Tibial nerve (tissue), 4 donors: ENCODE measurements at regions not wholly inside any gene's neighbourhood (a gene's known extent, or its start where the extent isn't known, plus 50 kb on each side); places are given as distances from the start of the nearest gene placed in this dataset.

Source experiments
- DNase-seq, 2 donors: peaks; one replicate each; pipeline ENCODE4 v3.0.0-alpha.2; 2019; ENCODE audit warnings: low spot score in 2 of 2
- H3K27ac ChIP-seq, 4 donors: fragments of 200-600 bp; sonication (generic) in 3 of 4; one replicate each; pipeline ENCODE4 v1.5.1; 2017 to 2019; ENCODE audit warnings: mild to moderate bottlenecking in 1 of 4
- H3K27me3 ChIP-seq, 2 donors: fragments of 200-600 bp; sonication (generic) in 1 of 2; one replicate each; pipeline versions ENCODE4 v1.5.1 to v1.6.0; 2017 to 2019
- H3K36me3 ChIP-seq, 3 donors: fragments of 200-600 bp; sonication (generic); one replicate each; pipeline ENCODE4 v1.5.1; 2018 to 2019
- H3K4me1 ChIP-seq, 4 donors: fragments of 200-600 bp; sonication (generic) in 3 of 4; one replicate each; pipeline ENCODE4 v1.5.1; 2017 to 2019
- H3K4me3 ChIP-seq, 4 donors: fragments of 200-600 bp; sonication (generic) in 3 of 4; one replicate each; pipeline ENCODE4 v1.5.1; 2017 to 2019; ENCODE audit warnings: mild to moderate bottlenecking in 1 of 4, moderate library complexity in 1 of 4
- H3K9me3 ChIP-seq, 4 donors: fragments of 200-600 bp; sonication (generic) in 3 of 4; one replicate each; pipeline ENCODE4 v1.5.1; 2017 to 2019
- EP300 ChIP-seq, 2 donors: sonication (generic); formaldehyde crosslinking; IDR thresholded peaks; one replicate each; pipeline ENCODE4 v1.6.1; 2017; ENCODE audit warnings: antibody characterized with exemption in 2 of 2, mild to moderate bottlenecking in 1 of 2
- POLR2A ChIP-seq, 2 donors: fragments of 450-650 bp; IDR thresholded peaks; one replicate each; pipeline ENCODE4 v1.6.1; 2017; ENCODE audit warnings: antibody characterized with exemption in 2 of 2, mild to moderate bottlenecking in 2 of 2, moderate library complexity in 2 of 2
- WGBS, 2 donors: methylation state at CpG; one replicate each; pipeline ENCODE4 v1.1.5; 2018; 5-methylcytosine and 5-hydroxymethylcytosine counted together
- TF ChIP-seq, protein P1 (sequence below), 5 experiments: fragments of 200-600 bp in 3 of 5; fragments of 450-650 bp in 2 of 5; sonication (generic) in 3 of 5; IDR thresholded peaks; one replicate each; pipeline ENCODE4 v1.5.1; 2016 to 2019; ENCODE audit warnings: antibody characterized with exemption in 5 of 5, mild to moderate bottlenecking in 3 of 5, moderate library complexity in 2 of 5

- Histone ChIP-seq H3K9me3 (no peaks in the 10 kb centered on the region), H3K36me3 (no peaks in the 10 kb centered on the region), H3K27me3 (no peaks in the 10 kb centered on the region), H3K4me3 (no peak overlapping the region), H3K4me1 (no peaks in the 10 kb centered on the region), H3K27ac (no peak overlapping the region)
- 86 to 92% methylated on average over 5 of the region's 5 CpGs for WGBS, 2 donors
- DNase-seq: no peak
- TF ChIP-seq, protein P1, sequence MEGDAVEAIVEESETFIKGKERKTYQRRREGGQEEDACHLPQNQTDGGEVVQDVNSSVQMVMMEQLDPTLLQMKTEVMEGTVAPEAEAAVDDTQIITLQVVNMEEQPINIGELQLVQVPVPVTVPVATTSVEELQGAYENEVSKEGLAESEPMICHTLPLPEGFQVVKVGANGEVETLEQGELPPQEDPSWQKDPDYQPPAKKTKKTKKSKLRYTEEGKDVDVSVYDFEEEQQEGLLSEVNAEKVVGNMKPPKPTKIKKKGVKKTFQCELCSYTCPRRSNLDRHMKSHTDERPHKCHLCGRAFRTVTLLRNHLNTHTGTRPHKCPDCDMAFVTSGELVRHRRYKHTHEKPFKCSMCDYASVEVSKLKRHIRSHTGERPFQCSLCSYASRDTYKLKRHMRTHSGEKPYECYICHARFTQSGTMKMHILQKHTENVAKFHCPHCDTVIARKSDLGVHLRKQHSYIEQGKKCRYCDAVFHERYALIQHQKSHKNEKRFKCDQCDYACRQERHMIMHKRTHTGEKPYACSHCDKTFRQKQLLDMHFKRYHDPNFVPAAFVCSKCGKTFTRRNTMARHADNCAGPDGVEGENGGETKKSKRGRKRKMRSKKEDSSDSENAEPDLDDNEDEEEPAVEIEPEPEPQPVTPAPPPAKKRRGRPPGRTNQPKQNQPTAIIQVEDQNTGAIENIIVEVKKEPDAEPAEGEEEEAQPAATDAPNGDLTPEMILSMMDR (IDR thresholded peaks at IDR 0.05): no peak
- no peak for TF ChIP-seq POLR2A (IDR thresholded peaks at IDR 0.05)
- no peak for TF ChIP-seq EP300 (IDR thresholded peaks at IDR 0.05)
These were observed 100.9 kb upstream of the CCDC150 start for GRCh38 chr2:196538646-196539045.

GRCh38 chr2:196544906-196545433 lies 94.5 kb upstream of the CCDC150 start:
- Histone ChIP-seq H3K36me3 (no peaks in the 10 kb centered on the region), H3K4me3 (no peak overlapping the region), H3K27me3 (no peaks in the 10 kb centered on the region), H3K9me3 (no peaks in the 10 kb centered on the region), H3K4me1 (no peaks in the 10 kb centered on the region), H3K27ac (no peak overlapping the region)
- no peak for DNase-seq
- TF ChIP-seq POLR2A (IDR thresholded peaks at IDR 0.05) (no peak), EP300 (IDR thresholded peaks at IDR 0.05) (no peak)
- TF ChIP-seq, protein P1 (IDR thresholded peaks at IDR 0.05): no peak
- 76 to 77% methylated on average over 3 of the region's 3 CpGs for WGBS, 2 donors

DNA sequence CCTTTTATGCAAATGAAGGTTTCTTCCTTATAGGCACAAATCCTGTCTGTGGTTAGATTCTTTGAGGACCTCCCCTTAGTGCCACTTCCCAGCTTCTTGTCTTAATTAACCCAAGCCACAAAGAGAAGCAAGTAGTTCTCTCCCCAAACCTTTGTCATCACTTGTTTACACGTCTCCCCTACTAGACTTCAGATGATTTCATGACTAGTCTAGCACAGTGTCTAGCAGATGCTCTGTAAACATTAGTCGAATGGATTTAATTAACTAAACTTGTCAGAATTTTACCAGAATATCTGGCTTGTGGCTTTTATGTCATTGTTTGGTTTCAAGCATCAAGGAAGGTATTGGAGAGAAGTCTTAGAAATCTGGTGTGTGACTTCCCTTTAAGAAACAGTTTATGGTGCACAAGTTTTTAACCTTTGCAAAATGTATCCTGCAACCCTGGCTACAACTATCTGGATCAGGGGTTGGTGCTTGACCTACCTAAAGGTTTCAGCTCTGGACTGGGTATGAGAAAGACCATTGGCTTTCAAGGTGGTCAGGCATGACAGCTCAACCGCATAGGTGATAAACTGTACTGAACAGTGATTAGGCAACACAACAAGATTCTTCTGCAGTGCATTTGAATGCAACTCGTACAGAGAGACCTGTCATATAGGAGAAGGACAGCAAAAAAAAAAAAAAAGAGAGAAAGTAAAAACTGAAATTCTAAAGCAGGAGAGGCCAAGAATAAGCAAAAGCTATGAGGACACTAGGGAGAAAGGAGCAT lies 93.2 kb upstream of the CCDC150 start:
- no peaks in the 10 kb centered on the region for H3K27me3 ChIP-seq
- no peak for DNase-seq
- WGBS, 2 donors: 92% methylated on average over 4 of the region's 4 CpGs
- peaks cover 0 to 10% (median 0%) of the 10 kb centered on the region in 4 donors for H3K4me1 ChIP-seq
- H3K27ac ChIP-seq: no peak overlapping the region
- no peaks in the 10 kb centered on the region for H3K9me3 ChIP-seq
- TF ChIP-seq, protein P1 (IDR thresholded peaks at IDR 0.05): no peak
- TF ChIP-seq EP300 (IDR thresholded peaks at IDR 0.05): no peak
- TF ChIP-seq POLR2A (IDR thresholded peaks at IDR 0.05): no peak
- no peak overlapping the region for H3K4me3 ChIP-seq
- no peaks in the 10 kb centered on the region for H3K36me3 ChIP-seq

DNA sequence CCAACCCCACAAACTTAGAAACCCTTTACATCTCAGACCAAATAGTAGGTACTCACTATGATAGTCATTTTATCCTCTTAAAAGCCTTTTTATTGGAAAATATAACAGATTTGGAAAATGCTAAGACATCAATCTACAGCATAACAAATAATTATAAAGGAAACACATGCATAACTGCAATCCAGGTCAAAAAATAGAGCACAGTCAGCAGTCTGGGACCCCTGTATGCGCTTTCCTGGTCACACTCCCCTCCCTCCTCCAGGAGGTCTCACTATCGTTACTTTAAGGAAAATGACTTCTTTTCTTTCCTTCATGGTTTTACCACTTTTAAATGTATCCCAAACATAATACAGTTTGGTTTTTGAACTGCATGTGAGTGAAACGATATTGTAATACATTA lies 90.5 kb upstream of the CCDC150 start:
- no peak overlapping the region for H3K27ac ChIP-seq
- peaks cover 0 to 16% (median 0%) of the 10 kb centered on the region in 4 donors for H3K4me1 ChIP-seq
- no peak overlapping the region for H3K4me3 ChIP-seq
- DNase-seq: no peak
- WGBS, 2 donors: 93 to 96% methylated on average over 3 of the region's 3 CpGs
- TF ChIP-seq POLR2A (IDR thresholded peaks at IDR 0.05) (no peak), EP300 (IDR thresholded peaks at IDR 0.05) (no peak)
- TF ChIP-seq, protein P1 (IDR thresholded peaks at IDR 0.05): no peak
- no peaks in the 10 kb centered on the region for H3K36me3 ChIP-seq
- no peaks in the 10 kb centered on the region for H3K9me3 ChIP-seq
- H3K27me3 ChIP-seq: no peaks in the 10 kb centered on the region

DNA sequence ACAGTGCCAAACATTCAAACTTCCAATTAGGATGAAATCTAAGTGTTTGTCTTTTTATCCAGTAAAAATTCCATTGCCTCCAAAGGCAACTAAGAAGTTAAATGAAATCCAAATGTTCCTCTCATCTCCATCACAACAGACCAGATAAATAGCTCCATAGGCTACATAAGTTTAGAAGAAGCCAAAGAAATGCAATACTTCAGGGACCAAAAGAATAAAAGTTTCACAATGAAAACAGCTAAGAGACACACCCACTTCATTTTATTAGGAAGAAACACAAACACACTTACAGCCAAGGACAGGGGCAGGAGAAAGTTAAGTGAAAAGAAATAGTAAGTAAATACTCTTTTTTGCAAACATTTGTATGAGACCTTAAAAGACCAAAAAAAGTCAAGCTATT lies 88.5 kb upstream of the CCDC150 start:
- Histone ChIP-seq H3K4me1 (peaks cover 0 to 16% (median 0%) of the 10 kb centered on the region in 4 donors), H3K27ac (no peak overlapping the region), H3K27me3 (no peaks in the 10 kb centered on the region), H3K36me3 (no peaks in the 10 kb centered on the region), H3K9me3 (no peaks in the 10 kb centered on the region), H3K4me3 (no peak overlapping the region)
- no peak for DNase-seq
- no peak for TF ChIP-seq EP300 (IDR thresholded peaks at IDR 0.05)
- TF ChIP-seq, protein P1 (IDR thresholded peaks at IDR 0.05): no peak
- TF ChIP-seq POLR2A (IDR thresholded peaks at IDR 0.05): no peak
